Mesenchymal stem cell (in vitro differentiated cells and primary cell): ENCODE measurements at regions not wholly inside any gene's neighbourhood (a gene's known extent, or its start where the extent isn't known, plus 50 kb on each side); places are given as distances from the start of the nearest gene placed in this dataset.
A peak's percentile ranks its signal among the peaks of the same experiment; 100 is the strongest.

Source experiments
- DNase-seq: peaks from one replicate; pipeline ENCODE4 v3.0.0-alpha.2; 2013
- H2AFZ ChIP-seq: one replicate; pipeline ENCODE4 v1.6.1; 2013; ENCODE audit warnings: low read depth, mild to moderate bottlenecking, control low read depth, inconsistent platforms, low read length, moderate library complexity
- H2AK5ac ChIP-seq: 2 replicates; pipeline ENCODE4 v1.6.1; 2013; ENCODE audit warnings: low read length, moderate library complexity, mild to moderate bottlenecking, inconsistent platforms; ENCODE audit not compliant: severe bottlenecking
- H2BK120ac ChIP-seq: one replicate; pipeline ENCODE4 v1.6.1; 2013; ENCODE audit warnings: low read depth, mild to moderate bottlenecking, inconsistent platforms, low read length, moderate library complexity
- H2BK12ac ChIP-seq, 2 experiments: one replicate each; pipeline ENCODE4 v1.6.1; 2013; ENCODE audit warnings: inconsistent platforms in 2 of 2, low read length in 2 of 2, mild to moderate bottlenecking in 2 of 2, moderate library complexity in 2 of 2, control low read depth in 1 of 2
- H2BK15ac ChIP-seq: one replicate; pipeline ENCODE4 v1.6.1; 2013; ENCODE audit warnings: mild to moderate bottlenecking, low read depth, inconsistent platforms; ENCODE audit not compliant: poor library complexity, severe bottlenecking
- H2BK5ac ChIP-seq: 2 replicates; pipeline ENCODE4 v1.6.1; 2013; ENCODE audit warnings: low read depth, mild to moderate bottlenecking, low read length, control low read depth, inconsistent platforms; ENCODE audit not compliant: poor library complexity, severe bottlenecking
- H3K14ac ChIP-seq, 2 experiments: one replicate each; pipeline ENCODE4 v1.6.1; 2013; ENCODE audit warnings: inconsistent platforms in 2 of 2, low read length in 2 of 2, control low read depth in 1 of 2, mild to moderate bottlenecking in 1 of 2, moderate library complexity in 1 of 2
- H3K18ac ChIP-seq, 2 experiments: one replicate each; pipeline ENCODE4 v1.6.1; 2013; ENCODE audit warnings: inconsistent platforms in 2 of 2, low read length in 2 of 2, control low read depth in 1 of 2, low read depth in 1 of 2, mild to moderate bottlenecking in 1 of 2
- H3K23ac ChIP-seq, 2 experiments: one replicate each; pipeline ENCODE4 v1.6.1; 2013; ENCODE audit warnings: inconsistent platforms in 2 of 2, low read length in 2 of 2, mild to moderate bottlenecking in 2 of 2, moderate library complexity in 2 of 2, control low read depth in 1 of 2
- H3K27ac ChIP-seq: 2 replicates; pipeline ENCODE4 v1.5.1; 2013; ENCODE audit warnings: mild to moderate bottlenecking, moderate library complexity, low read length, control low read depth, inconsistent platforms; ENCODE audit not compliant: poor library complexity, severe bottlenecking
- H3K27me3 ChIP-seq, 2 experiments: 2 replicates each; pipeline versions ENCODE4 v1.6.1 to v1.7.0; 2013; ENCODE audit warnings: low read length in 2 of 2, mild to moderate bottlenecking in 2 of 2, moderate library complexity in 2 of 2, control low read depth in 1 of 2, inconsistent platforms in 1 of 2; ENCODE audit not compliant: control insufficient read depth in 1 of 2, insufficient read depth in 1 of 2
- H3K36me3 ChIP-seq, 2 experiments: 2 replicates each; pipeline versions ENCODE4 v1.6.1 to v1.7.0; 2013; ENCODE audit warnings: low read length in 2 of 2, control low read depth in 1 of 2, inconsistent platforms in 1 of 2, low read depth in 1 of 2, mild to moderate bottlenecking in 1 of 2; ENCODE audit not compliant: insufficient read depth in 2 of 2, control insufficient read depth in 1 of 2
- H3K4ac ChIP-seq, 2 experiments: one replicate each; pipeline ENCODE4 v1.6.1; 2013; ENCODE audit warnings: inconsistent platforms in 2 of 2, low read length in 2 of 2, mild to moderate bottlenecking in 2 of 2, moderate library complexity in 2 of 2, control low read depth in 1 of 2, low read depth in 1 of 2
- H3K4me1 ChIP-seq: 2 replicates; pipeline ENCODE4 v1.6.1; 2013; ENCODE audit warnings: low read depth, low read length, control low read depth; ENCODE audit not compliant: control insufficient read depth, insufficient read depth
- H3K4me2 ChIP-seq: 2 replicates; pipeline ENCODE4 v1.6.1; 2013; ENCODE audit warnings: low read length, mild to moderate bottlenecking, inconsistent platforms; ENCODE audit not compliant: poor library complexity, severe bottlenecking
- H3K4me3 ChIP-seq, 2 experiments: 2 replicates each; pipeline versions ENCODE4 v1.5.1 to v1.7.0; 2013; ENCODE audit warnings: low read length in 2 of 2, mild to moderate bottlenecking in 2 of 2, control low read depth in 1 of 2, low read depth in 1 of 2; ENCODE audit not compliant: insufficient read depth in 1 of 2
- H3K79me1 ChIP-seq: replicated peaks from 2 replicates; pipeline ENCODE4 v1.6.1; 2013; ENCODE audit warnings: mild to moderate bottlenecking, control low read depth, low read length, inconsistent platforms; ENCODE audit not compliant: poor library complexity, severe bottlenecking
- H3K9ac ChIP-seq: 2 replicates; pipeline ENCODE4 v1.7.0; 2013; ENCODE audit warnings: mild to moderate bottlenecking, low read length, moderate library complexity
- H3K9me3 ChIP-seq: 2 replicates; pipeline ENCODE4 v1.7.0; 2013; ENCODE audit warnings: mild to moderate bottlenecking, low read length; ENCODE audit not compliant: control insufficient read depth
- H4K8ac ChIP-seq: one replicate; pipeline ENCODE4 v1.6.1; 2013; ENCODE audit warnings: inconsistent platforms, mild to moderate bottlenecking, low read length, moderate library complexity
- H4K91ac ChIP-seq: one replicate; pipeline ENCODE4 v1.6.1; 2013; ENCODE audit warnings: mild to moderate bottlenecking, low read length, inconsistent platforms
- WGBS: methylation state at CpG from one replicate; pipeline ENCODE4 v1.1.7; 2013; ENCODE audit warnings: mixed read lengths; 5-methylcytosine and 5-hydroxymethylcytosine counted together

GRCh38 chr14:52119030-52119429 lies 50.2 kb upstream of the NID2 start:
- Histone ChIP-seq H2BK5ac (no peak overlapping the region), H3K18ac (no peak overlapping the region), H3K4me2 (no peak overlapping the region), H3K9me3 (no peaks in the 10 kb centered on the region), H2BK15ac (peak overlapping the region; percentile 63), H3K27me3 (no peaks in the 10 kb centered on the region), H3K27ac (no peak overlapping the region), H3K14ac (no peak overlapping the region), H4K91ac (no peak overlapping the region), H2AFZ (no peak overlapping the region), H3K4me1 (peaks cover 2% of the 10 kb centered on the region), H3K23ac (no peak overlapping the region), H2BK12ac (no peak overlapping the region), H2BK120ac (no peak overlapping the region), H3K36me3 (no peaks in the 10 kb centered on the region), H3K4me3 (no peak overlapping the region), H3K4ac (no peak overlapping the region), H3K9ac (no peak overlapping the region), H2AK5ac (no peak overlapping the region), H3K79me1 (no peaks in the 10 kb centered on the region), H4K8ac (no peak overlapping the region)
- no peak for DNase-seq
- 79% methylated on average over 3 of the region's 3 CpGs for WGBS
